AG10803 (cell line): ENCODE measurements at regions not wholly inside any gene's neighbourhood (a gene's known extent, or its start where the extent isn't known, plus 50 kb on each side); places are given as distances from the start of the nearest gene placed in this dataset.

Experiments
- DNase-seq: peaks from one replicate; pipeline ENCODE4 v3.0.0; 2010; ENCODE audit warnings: low read depth
- H3K4me3 ChIP-seq: 2 replicates; pipeline ENCODE4 v1.5.1; 2011; ENCODE audit warnings: mild to moderate bottlenecking, low read length, control low read depth
- CTCF ChIP-seq: conservative IDR thresholded peaks from 2 replicates; pipeline ENCODE4 v1.5.1; 2011; ENCODE audit warnings: mild to moderate bottlenecking, low read length, control low read depth, inconsistent platforms

- H3K4me3 ChIP-seq: no peak overlapping the region
- DNase-seq: no peak
- TF ChIP-seq CTCF: no peak
Measured at GRCh38 chr2:136344339-136344738, 226.4 kb upstream of the CXCR4 start.

- no peak overlapping the region for H3K4me3 ChIP-seq
- DNase-seq: no peak
- TF ChIP-seq CTCF: no peak
Measured at GRCh38 chr2:136342138-136342537, 224.2 kb upstream of the CXCR4 start.

- no peak overlapping the region for H3K4me3 ChIP-seq
- TF ChIP-seq CTCF: no peak
- DNase-seq: no peak
Measured at GRCh38 chr2:136334967-136335366, 217.0 kb upstream of the CXCR4 start.

GRCh38 chr2:136332436-136333095 lies 214.6 kb upstream of the CXCR4 start:
- no peak for TF ChIP-seq CTCF
- no peak for DNase-seq
- no peak overlapping the region for H3K4me3 ChIP-seq

- no peak for TF ChIP-seq CTCF
- no peak overlapping the region for H3K4me3 ChIP-seq
- DNase-seq: no peak
Measured at GRCh38 chr2:136331226-136331625, 213.3 kb upstream of the CXCR4 start.

- TF ChIP-seq CTCF: no peak
- no peak for DNase-seq
- no peak overlapping the region for H3K4me3 ChIP-seq
Measured at GRCh38 chr2:136328207-136328795, 210.4 kb upstream of the CXCR4 start.

- no peak overlapping the region for H3K4me3 ChIP-seq
- DNase-seq: no peak
- TF ChIP-seq CTCF: no peak
Measured at GRCh38 chr2:136327162-136327852, 209.4 kb upstream of the CXCR4 start.
